Naive B cell (primary cell): ENCODE measurements at regions not wholly inside any gene's neighbourhood (a gene's known extent, or its start where the extent isn't known, plus 50 kb on each side); places are given as distances from the start of the nearest gene placed in this dataset.
"Not testable (repeated sequence)": the region's sequence is repeated elsewhere in the genome, so short reads cannot be mapped to it uniquely, and the experiment has no call there.

ENCODE experiments used
- ATAC-seq, 2 donors: fragments of 150-1000 bp; cut with Tn5 transposase; 2 replicates each; pipeline ENCODE4 v1.10.0; 2021; ENCODE audit warnings: low read depth in 2 of 2, mild to moderate bottlenecking in 2 of 2, moderate library complexity in 2 of 2
- DNase-seq: peaks from one replicate; pipeline ENCODE4 v3.0.0; 2022
- H3K27ac Mint-ChIP-seq, 6 donors: one replicate each; pipeline ENCODE4 v1.8.0; 2020 to 2022; ENCODE audit warnings: mild to moderate bottlenecking in 6 of 6, mixed read lengths in 6 of 6, moderate library complexity in 5 of 6, inconsistent platforms in 2 of 6
- H3K27me3 Mint-ChIP-seq, 3 donors: one replicate each; pipeline ENCODE4 v1.8.0; 2021 to 2022; ENCODE audit warnings: mixed read lengths in 3 of 3, mild to moderate bottlenecking in 1 of 3
- H3K36me3 Mint-ChIP-seq, 2 donors: one replicate each; pipeline ENCODE4 v1.8.0; 2020 to 2022; ENCODE audit warnings: mixed read lengths in 2 of 2, inconsistent platforms in 1 of 2, mild to moderate bottlenecking in 1 of 2
- H3K4me1 Mint-ChIP-seq, 3 donors: one replicate each; pipeline ENCODE4 v1.8.0; 2020 to 2022; ENCODE audit warnings: mixed read lengths in 3 of 3, inconsistent platforms in 1 of 3, mild to moderate bottlenecking in 1 of 3, moderate library complexity in 1 of 3
- H3K4me3 Mint-ChIP-seq, 8 donors: one replicate each; pipeline ENCODE4 v1.8.0; 2020 to 2022; ENCODE audit warnings: mild to moderate bottlenecking in 8 of 8, mixed read lengths in 8 of 8, moderate library complexity in 8 of 8, inconsistent platforms in 2 of 8
- H3K9me3 Mint-ChIP-seq, 7 donors: one replicate each; pipeline ENCODE4 v1.8.0; 2020 to 2022; ENCODE audit warnings: mixed read lengths in 7 of 7, mild to moderate bottlenecking in 5 of 7, inconsistent platforms in 2 of 7, moderate library complexity in 1 of 7

DNA sequence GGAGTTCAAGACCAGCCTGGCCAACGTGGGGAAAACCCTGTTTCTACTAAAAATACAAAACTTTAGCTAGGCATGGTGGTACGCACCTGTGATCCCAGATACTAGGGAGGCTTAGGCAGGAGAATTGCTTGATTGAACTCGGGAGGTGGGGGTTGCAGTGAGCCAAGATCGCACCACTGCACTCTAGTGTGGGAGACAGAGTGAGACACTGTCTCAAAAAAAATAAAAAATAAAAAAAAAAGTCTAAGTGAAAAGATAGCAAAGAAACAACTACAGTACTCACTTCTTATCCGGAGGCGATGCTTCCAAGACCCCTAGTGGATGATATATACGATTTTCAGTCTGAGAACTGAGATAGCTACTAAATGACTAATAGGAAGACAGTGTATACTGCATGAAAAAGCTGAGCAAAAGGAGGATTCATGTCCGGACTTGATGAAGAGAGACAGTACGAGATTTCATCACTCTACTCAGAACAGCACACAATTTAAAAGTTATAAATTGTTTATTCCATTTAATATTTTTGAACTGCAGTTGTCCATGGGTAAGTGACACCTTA is 138.7 kb upstream of the GOLGA6L6 start:
- not testable (repeated sequence) for H3K27ac Mint-ChIP-seq, ATAC-seq, H3K36me3 Mint-ChIP-seq, H3K9me3 Mint-ChIP-seq, H3K27me3 Mint-ChIP-seq, DNase-seq, H3K4me1 Mint-ChIP-seq, H3K4me3 Mint-ChIP-seq

DNA sequence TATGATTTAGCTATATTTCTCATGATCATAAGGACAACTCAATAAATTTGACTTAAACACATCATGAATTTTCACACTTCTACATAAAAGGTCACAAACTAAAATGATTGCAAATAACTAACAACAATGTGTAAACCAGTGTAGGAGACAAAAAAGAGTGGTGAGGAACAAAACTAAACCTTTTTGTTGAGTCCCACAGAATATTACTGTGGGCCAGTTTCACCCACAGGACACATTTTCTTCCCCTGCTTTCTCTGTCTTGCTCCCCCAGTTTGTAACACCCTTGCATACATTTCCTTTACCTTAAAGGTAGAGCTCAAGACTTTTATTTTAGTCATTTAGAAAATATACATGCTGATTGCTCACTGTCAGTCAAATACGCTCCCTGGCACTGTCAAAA is 130.9 kb upstream of the GOLGA6L6 start:
- no peaks in the 10 kb centered on the region for H3K9me3 Mint-ChIP-seq
- H3K27me3 Mint-ChIP-seq: peaks cover 0 to 5% (median 0%) of the 10 kb centered on the region in 3 donors
- ATAC-seq: no peak

GRCh38 chr15:20671675-20672074 is 130.1 kb upstream of the GOLGA6L6 start:
- DNase-seq: no peak

More for the DNA sequence above, 130.9 kb upstream of the GOLGA6L6 start:
- DNase-seq: no peak
- no peak overlapping the region for H3K27ac Mint-ChIP-seq
- H3K4me1 Mint-ChIP-seq: no peaks in the 10 kb centered on the region
- no peak overlapping the region for H3K4me3 Mint-ChIP-seq
- H3K36me3 Mint-ChIP-seq: no peaks in the 10 kb centered on the region

DNA sequence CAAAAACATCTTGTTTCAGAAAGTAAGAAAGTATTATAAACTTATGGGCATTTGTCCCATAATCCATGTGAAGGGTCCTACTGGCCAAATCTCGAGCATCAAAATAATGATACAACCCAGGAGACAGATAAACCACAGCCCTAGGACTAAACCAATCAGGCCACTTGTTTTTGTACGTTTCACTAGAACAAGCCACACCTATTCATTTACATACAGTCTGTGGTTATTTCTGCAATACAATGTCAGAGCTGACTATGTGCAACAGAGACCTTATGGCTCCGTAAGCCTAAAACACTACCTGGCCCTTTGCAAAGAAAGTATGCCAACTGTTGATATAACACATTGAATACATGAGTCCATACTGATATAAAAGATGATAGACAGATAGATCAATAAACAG is 124.8 kb upstream of the GOLGA6L6 start:
- H3K27ac Mint-ChIP-seq, H3K4me3 Mint-ChIP-seq, ATAC-seq, H3K27me3 Mint-ChIP-seq, H3K9me3 Mint-ChIP-seq, H3K4me1 Mint-ChIP-seq, DNase-seq, H3K36me3 Mint-ChIP-seq: not testable (repeated sequence)

More at GRCh38 chr15:20671675-20672074, 130.1 kb upstream of the GOLGA6L6 start:
- Mint-ChIP-seq H3K4me3 (no peak overlapping the region), H3K9me3 (no peaks in the 10 kb centered on the region), H3K27ac (no peak overlapping the region), H3K36me3 (no peaks in the 10 kb centered on the region), H3K27me3 (peaks cover 0 to 4% (median 0%) of the 10 kb centered on the region in 3 donors), H3K4me1 (no peaks in the 10 kb centered on the region)
- ATAC-seq: no peak

DNA sequence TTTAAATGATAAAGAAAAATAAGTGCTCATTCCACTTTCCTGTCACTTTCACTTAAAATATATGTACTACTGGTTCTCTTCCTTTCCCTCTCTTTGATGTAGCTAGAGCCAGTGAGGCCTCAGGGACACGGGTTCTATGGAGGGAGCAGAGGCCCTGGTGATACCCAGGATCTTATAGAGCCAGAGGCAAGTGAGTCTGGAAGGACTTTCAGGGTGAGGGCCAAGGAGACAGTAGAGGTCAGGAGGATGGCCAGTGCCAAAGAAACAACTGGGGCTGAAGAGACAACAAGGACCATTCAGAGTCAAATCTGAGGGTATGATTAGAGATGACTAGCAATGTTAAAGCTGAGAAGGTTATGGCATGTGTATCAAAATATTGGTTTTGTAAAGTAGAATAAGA is 124.1 kb upstream of the GOLGA6L6 start:
- no peaks in the 10 kb centered on the region for H3K27me3 Mint-ChIP-seq
- H3K4me3 Mint-ChIP-seq: no peak overlapping the region
- no peaks in the 10 kb centered on the region for H3K9me3 Mint-ChIP-seq
- H3K27ac Mint-ChIP-seq: no peak overlapping the region
- DNase-seq (no peak), ATAC-seq (no peak)
- no peaks in the 10 kb centered on the region for H3K4me1 Mint-ChIP-seq
- no peaks in the 10 kb centered on the region for H3K36me3 Mint-ChIP-seq

- Mint-ChIP-seq H3K9me3 (no peaks in the 10 kb centered on the region), H3K27me3 (no peaks in the 10 kb centered on the region), H3K4me3 (no peak overlapping the region), H3K4me1 (no peaks in the 10 kb centered on the region), H3K36me3 (no peaks in the 10 kb centered on the region), H3K27ac (no peak overlapping the region)
- ATAC-seq (no peak), DNase-seq (no peak)
Observed at GRCh38 chr15:20659265-20659664, 117.7 kb upstream of the GOLGA6L6 start.

DNA sequence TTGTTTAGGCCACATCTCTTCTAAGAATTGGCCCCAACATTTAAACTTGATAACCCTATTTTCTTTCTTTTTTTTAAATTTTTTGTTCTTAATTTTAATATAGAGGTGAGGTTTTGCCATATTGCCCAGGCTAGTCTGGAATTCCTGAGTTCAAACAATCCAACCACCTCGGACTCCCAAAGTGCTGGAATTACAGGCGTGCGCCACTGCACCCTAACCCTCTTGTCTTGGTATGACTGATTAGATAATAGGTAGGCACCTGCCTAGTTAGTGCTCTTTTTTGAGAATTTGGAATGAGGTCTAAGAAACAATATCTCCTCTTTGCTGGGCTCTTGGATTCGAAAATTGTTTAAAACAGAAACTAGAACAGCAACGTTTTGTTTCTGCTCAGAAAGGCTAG is 116.4 kb upstream of the GOLGA6L6 start:
- no peak overlapping the region for H3K4me3 Mint-ChIP-seq
- H3K36me3 Mint-ChIP-seq: no peaks in the 10 kb centered on the region
- H3K27me3 Mint-ChIP-seq: no peaks in the 10 kb centered on the region
- H3K4me1 Mint-ChIP-seq: no peaks in the 10 kb centered on the region
- H3K27ac Mint-ChIP-seq: no peak overlapping the region
- no peaks in the 10 kb centered on the region for H3K9me3 Mint-ChIP-seq
- DNase-seq (no peak), ATAC-seq (no peak)

- Mint-ChIP-seq H3K27me3 (no peaks in the 10 kb centered on the region), H3K9me3 (no peaks in the 10 kb centered on the region), H3K36me3 (no peaks in the 10 kb centered on the region), H3K27ac (no peak overlapping the region), H3K4me3 (no peak overlapping the region), H3K4me1 (no peaks in the 10 kb centered on the region)
- DNase-seq (no peak), ATAC-seq (no peak)
Observed at GRCh38 chr15:20657084-20657483, 115.5 kb upstream of the GOLGA6L6 start.

DNA sequence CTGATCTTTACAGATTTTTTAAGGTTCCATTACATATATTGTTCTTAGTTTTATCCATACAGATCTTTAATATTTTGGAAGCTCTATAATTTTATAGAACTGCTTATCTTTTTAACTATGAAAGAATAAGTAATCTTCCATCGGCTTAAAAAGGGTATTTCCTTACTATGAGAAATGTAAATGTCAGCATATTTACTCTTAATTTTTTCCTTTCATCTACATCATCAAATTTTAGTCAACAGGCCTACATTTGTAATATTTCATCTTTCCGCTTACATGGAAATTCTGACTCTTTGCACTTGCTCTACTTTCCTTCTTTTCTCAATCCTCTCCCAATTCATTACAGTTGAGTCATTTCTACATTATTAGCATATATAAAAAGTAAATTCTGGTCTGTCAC is 111.3 kb upstream of the GOLGA6L6 start:
- ATAC-seq: no peak
- no peaks in the 10 kb centered on the region for H3K27me3 Mint-ChIP-seq
- no peak for DNase-seq

GRCh38 chr15:20648402-20648975 is 106.9 kb upstream of the GOLGA6L6 start:
- not testable (repeated sequence) for ATAC-seq, H3K27me3 Mint-ChIP-seq, H3K9me3 Mint-ChIP-seq, DNase-seq, H3K27ac Mint-ChIP-seq, H3K4me3 Mint-ChIP-seq, H3K36me3 Mint-ChIP-seq, H3K4me1 Mint-ChIP-seq

More for the DNA sequence above, 111.3 kb upstream of the GOLGA6L6 start:
- H3K4me1 Mint-ChIP-seq: no peaks in the 10 kb centered on the region
- H3K4me3 Mint-ChIP-seq: no peak overlapping the region
- no peaks in the 10 kb centered on the region for H3K9me3 Mint-ChIP-seq
- H3K27ac Mint-ChIP-seq: no peak overlapping the region
- H3K36me3 Mint-ChIP-seq: no peaks in the 10 kb centered on the region

DNA sequence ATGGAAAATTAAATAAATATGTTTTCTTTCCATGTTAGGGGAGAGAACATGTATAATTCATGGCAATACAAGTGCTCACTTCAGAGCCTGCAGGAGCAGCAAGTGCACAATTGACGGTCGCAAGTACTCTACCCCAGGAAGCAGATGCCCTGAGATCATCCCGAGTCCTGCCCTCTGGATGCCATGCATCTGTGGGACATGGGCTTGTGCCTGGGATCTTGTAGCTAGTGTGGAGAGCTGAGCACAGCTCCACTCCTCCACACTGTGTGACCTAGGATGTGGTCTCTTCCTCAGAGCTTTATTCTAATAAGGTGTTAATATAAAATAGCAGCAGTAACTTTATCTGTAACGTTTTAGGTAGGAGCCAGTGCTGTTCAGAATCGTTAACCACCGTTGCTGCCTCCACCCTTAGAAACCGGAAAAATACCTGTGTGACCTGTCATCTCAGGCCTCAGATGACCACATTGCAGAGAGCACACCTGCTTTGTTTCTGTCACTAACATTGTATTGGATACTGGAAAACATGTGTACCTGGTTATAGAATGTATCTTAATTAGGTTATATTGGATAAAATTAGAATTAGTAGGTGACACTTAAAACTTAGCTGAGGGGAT is 105.0 kb upstream of the GOLGA6L6 start:
- DNase-seq (no peak), ATAC-seq (no peak)
- no peaks in the 10 kb centered on the region for H3K4me1 Mint-ChIP-seq
- H3K27me3 Mint-ChIP-seq: peaks cover 8 to 21% (median 14%) of the 10 kb centered on the region in 3 donors
- H3K36me3 Mint-ChIP-seq: no peaks in the 10 kb centered on the region
- no peak overlapping the region for H3K4me3 Mint-ChIP-seq
- no peaks in the 10 kb centered on the region for H3K9me3 Mint-ChIP-seq
- no peak overlapping the region for H3K27ac Mint-ChIP-seq

- DNase-seq (peak; percentile 56), ATAC-seq (peak; percentile 93 to 98)
- Mint-ChIP-seq H3K27me3 (peaks cover 10 to 24% (median 17%) of the 10 kb centered on the region in 3 donors), H3K27ac (no peak overlapping the region), H3K4me3 (no peak overlapping the region), H3K9me3 (no peaks in the 10 kb centered on the region), H3K4me1 (no peaks in the 10 kb centered on the region), H3K36me3 (no peaks in the 10 kb centered on the region)
Observed at GRCh38 chr15:20645956-20646355, 104.4 kb upstream of the GOLGA6L6 start.

- Mint-ChIP-seq H3K9me3 (no peaks in the 10 kb centered on the region), H3K27me3 (peaks cover 12 to 28% (median 20%) of the 10 kb centered on the region in 3 donors), H3K27ac (no peak overlapping the region), H3K36me3 (no peaks in the 10 kb centered on the region), H3K4me1 (no peaks in the 10 kb centered on the region), H3K4me3 (no peak overlapping the region)
- no peak for DNase-seq
- no peak for ATAC-seq
Observed at GRCh38 chr15:20644896-20645295, 103.3 kb upstream of the GOLGA6L6 start.

DNA sequence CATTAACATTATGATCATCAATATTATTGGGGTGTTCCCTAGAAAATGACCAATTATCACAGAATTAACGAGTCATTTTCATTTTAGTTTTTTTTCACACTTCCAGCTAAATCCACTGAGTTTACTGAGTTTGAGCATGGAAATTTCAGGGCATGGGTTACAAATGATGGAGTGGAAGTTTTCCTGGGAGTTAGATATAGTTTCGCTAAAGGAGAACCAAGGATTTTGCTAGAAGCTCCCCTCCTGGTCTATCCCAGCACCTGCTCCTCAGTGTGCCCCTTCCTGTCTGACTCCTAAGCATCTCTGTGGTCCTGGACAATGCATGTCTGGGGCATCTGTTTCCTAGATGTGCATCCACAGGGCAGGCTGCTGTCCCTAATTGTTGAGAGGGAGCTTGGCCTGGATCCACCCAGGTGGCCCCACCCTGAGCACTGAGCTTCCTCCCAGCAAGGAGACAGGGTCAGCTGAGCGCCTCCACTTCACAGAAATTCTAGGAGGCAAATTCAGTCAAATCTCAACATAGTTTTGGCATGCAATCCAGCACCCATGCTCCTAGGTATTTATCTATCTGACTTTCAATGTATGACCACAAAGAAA is 102.3 kb upstream of the GOLGA6L6 start:
- DNase-seq (no peak), ATAC-seq (no peak)
- Mint-ChIP-seq H3K9me3 (no peaks in the 10 kb centered on the region), H3K27ac (no peak overlapping the region), H3K36me3 (no peaks in the 10 kb centered on the region), H3K4me1 (no peaks in the 10 kb centered on the region), H3K4me3 (no peak overlapping the region), H3K27me3 (peaks cover 12 to 28% (median 20%) of the 10 kb centered on the region in 3 donors)
